Endothelial cell of umbilical vein (primary cell): ENCODE measurements at regions not wholly inside any gene's neighbourhood (a gene's known extent, or its start where the extent isn't known, plus 50 kb on each side); places are given as distances from the start of the nearest gene placed in this dataset.

Source experiments
- BruUV-seq: library from RNA; stranded (reverse); fragments of 400-500 nt; replicated peaks from 2 replicates; lab custom pipeline; 2021; lab: Mats Ljungman, UMichigan
- CTCF ChIA-PET: fragments of 300-600, 350-600 bp; sonication (Branson Sonifier 250); formaldehyde crosslinking; loops from one replicate; lab custom pipeline; 2021; ENCODE audit warnings: antibody characterized with exemption, inconsistent platforms; lab: Charles Lee
- POLR2A ChIA-PET: fragments of 300-600, 350-600 bp; sonication (Branson Sonifier 250); formaldehyde crosslinking; loops from one replicate; lab custom pipeline; 2021; ENCODE audit warnings: antibody characterized with exemption, inconsistent platforms; lab: Charles Lee
- DNase-seq: peaks from one replicate; pipeline ENCODE4 v3.0.0-alpha.2; 2011; ENCODE audit warnings: low read depth, low spot score
- FAIRE-seq: peaks from 2 replicates; lab custom pipeline; 2011; peaks lifted over from hg19 to GRCh38; lab: Jason Lieb, UNC
- H2AFZ ChIP-seq: 2 replicates; pipeline ENCODE4 v1.6.0; 2012; ENCODE audit warnings: low read depth, low read length, control low read depth, inconsistent platforms
- H3K27ac ChIP-seq: 2 replicates; pipeline ENCODE4 v1.5.1; 2011; ENCODE audit warnings: low read depth, mild to moderate bottlenecking, control low read depth, low read length, moderate library complexity; ENCODE audit not compliant: insufficient read depth
- H3K27me3 ChIP-seq, 2 experiments: 2 replicates each; pipeline versions ENCODE4 v1.6.0 to v1.6.1; 2011; ENCODE audit warnings: low read length in 2 of 2, mixed read lengths in 1 of 2; ENCODE audit not compliant: control insufficient read depth in 2 of 2, insufficient read depth in 2 of 2
- H3K36me3 ChIP-seq, 2 experiments: 2 replicates in 1 of 2; 3 replicates in 1 of 2; pipeline ENCODE4 v1.5.1; 2011; ENCODE audit warnings: low read length in 2 of 2, mild to moderate bottlenecking in 1 of 2, moderate library complexity in 1 of 2; ENCODE audit not compliant: control insufficient read depth in 2 of 2, insufficient read depth in 2 of 2; ENCODE audit errors: extremely low read depth in 1 of 2
- H3K4me1 ChIP-seq: 3 replicates; pipeline ENCODE4 v1.5.1; 2011; ENCODE audit warnings: mild to moderate bottlenecking, low read length; ENCODE audit not compliant: control insufficient read depth, insufficient read depth; ENCODE audit errors: extremely low read depth
- H3K4me2 ChIP-seq: 2 replicates; pipeline ENCODE4 v1.6.1; 2011; ENCODE audit warnings: low read length, control low read depth, mixed read lengths; ENCODE audit not compliant: insufficient read depth
- H3K4me3 ChIP-seq, 3 experiments: fragments of 200-600 bp in 1 of 3; sonication (generic), shearing (Covaris generic) in 1 of 3; replicated peaks in 1 of 3; 2 replicates each; pipeline ENCODE4 v1.5.1; 2011 to 2016; ENCODE audit warnings: control low read depth in 3 of 3, low read length in 3 of 3, mild to moderate bottlenecking in 2 of 3, inconsistent platforms in 1 of 3, low read depth in 1 of 3, moderate library complexity in 1 of 3; ENCODE audit not compliant: insufficient read depth in 1 of 3
- H3K79me2 ChIP-seq: 2 replicates; pipeline ENCODE4 v1.6.0; 2012; ENCODE audit warnings: low read length, inconsistent platforms; ENCODE audit not compliant: control insufficient read depth, insufficient read depth
- H3K9ac ChIP-seq: replicated peaks from 2 replicates; pipeline ENCODE3; 2011; ENCODE audit warnings: low read length, control low read depth; ENCODE audit not compliant: insufficient read depth; ENCODE audit errors: extremely low read depth
- H3K9me1 ChIP-seq: replicated peaks from 3 replicates; pipeline ENCODE4 v1.6.0; 2011; ENCODE audit warnings: mild to moderate bottlenecking, low read length; ENCODE audit not compliant: control insufficient read depth, insufficient read depth; ENCODE audit errors: extremely low read depth
- H3K9me3 ChIP-seq: replicated peaks from 2 replicates; pipeline ENCODE4 v1.5.1; 2012; ENCODE audit warnings: low read length, inconsistent platforms; ENCODE audit not compliant: control insufficient read depth, insufficient read depth
- H4K20me1 ChIP-seq: replicated peaks from 2 replicates; pipeline ENCODE3; 2011; ENCODE audit warnings: mild to moderate bottlenecking, low read length; ENCODE audit not compliant: control insufficient read depth, insufficient read depth; ENCODE audit errors: extremely low read depth
- CTCF ChIP-seq, 2 donors: IDR thresholded peaks; 1 replicate in 1 of 2; 2 replicates in 1 of 2; pipeline ENCODE4 v1.5.1; 2011; ENCODE audit warnings: low read length in 2 of 2, mild to moderate bottlenecking in 2 of 2, moderate library complexity in 2 of 2, control low read depth in 1 of 2, inconsistent platforms in 1 of 2, low read depth in 1 of 2; ENCODE audit not compliant: insufficient read depth in 1 of 2; ENCODE audit errors: extremely low read depth in 1 of 2
- EZH2 ChIP-seq: IDR thresholded peaks from 2 replicates; pipeline ENCODE4 v1.6.1; 2012; ENCODE audit warnings: borderline replicate concordance, low read depth, mild to moderate bottlenecking, moderate library complexity, low read length, inconsistent platforms; ENCODE audit not compliant: severe bottlenecking
- FOS ChIP-seq: IDR thresholded peaks from 2 replicates; pipeline ENCODE4 v1.6.1; 2011; ENCODE audit warnings: mild to moderate bottlenecking, low read length, moderate library complexity, borderline replicate concordance; ENCODE audit not compliant: insufficient read depth
- GATA2 ChIP-seq: IDR thresholded peaks from 2 replicates; pipeline ENCODE4 v1.7.0; 2011; ENCODE audit warnings: low read depth, mild to moderate bottlenecking, moderate library complexity, mixed read lengths, low read length; ENCODE audit not compliant: insufficient read length, insufficient read depth
- JUN ChIP-seq: IDR thresholded peaks from 2 replicates; pipeline ENCODE4 v1.6.1; 2011; ENCODE audit warnings: borderline replicate concordance, low read depth; ENCODE audit not compliant: insufficient read length, insufficient read depth
- MYC ChIP-seq: IDR thresholded peaks from one replicate; pipeline ENCODE4 v1.6.1; 2011; ENCODE audit warnings: mild to moderate bottlenecking, low read depth, low read length
- POLR2A ChIP-seq: IDR thresholded peaks from 2 replicates; pipeline ENCODE4 v1.6.1; 2012; ENCODE audit warnings: low read depth, mild to moderate bottlenecking, control low read depth, low read length
- POLR2AphosphoS5 ChIP-seq: IDR thresholded peaks from 2 replicates; pipeline ENCODE4 v1.6.1; 2012; ENCODE audit warnings: low read depth, mild to moderate bottlenecking, control low read depth, low read length, moderate library complexity; ENCODE audit not compliant: insufficient read depth
- dilution Hi-C: fragments of 300-500 bp; cut with MboI; formaldehyde crosslinking; loops from one replicate; pipeline ENCODE4 v1.15.0; 2019; ENCODE audit warnings: low sequenced_read_pairs; ENCODE audit not compliant: extremely low pct_ligation_motif_present
- intact Hi-C: fragments of 100-400 bp; cut with micrococcal nuclease; formaldehyde crosslinking; loops from one replicate; pipeline ENCODE4 v1.10.0; 2022
- TF ChIP-seq, protein P1 (sequence below): IDR thresholded peaks from 2 replicates; pipeline ENCODE4 v1.6.1; 2011; ENCODE audit not compliant: insufficient read depth, insufficient read length

- ChIA-PET CTCF (interaction anchor here (1.2 kb wide), 1 partner anchor 20 kb away, joined by 3 read pairs; no protein-coding TSS in a partner anchor), POLR2A (no interaction called here)
- no peaks in the 10 kb centered on the region for H3K27me3 ChIP-seq
- no peak for FAIRE-seq
- no peak for DNase-seq
- dilution Hi-C loops (no loop called here), intact Hi-C loops (no loop called here)
- no peaks in the 10 kb centered on the region for H3K9me1 ChIP-seq
- no peaks in the 10 kb centered on the region for H3K9me3 ChIP-seq
- H3K36me3 ChIP-seq: no peaks in the 10 kb centered on the region
- H2AFZ ChIP-seq: no peak overlapping the region
- H3K4me1 ChIP-seq: peaks cover 11% of the 10 kb centered on the region
- H3K9ac ChIP-seq: no peak overlapping the region
- no peak overlapping the region for H3K4me2 ChIP-seq
- BruUV-seq: no TSS peak
- no peak overlapping the region for H3K27ac ChIP-seq
- no peaks in the 10 kb centered on the region for H4K20me1 ChIP-seq
- no peak overlapping the region for H3K4me3 ChIP-seq
- TF ChIP-seq POLR2AphosphoS5 (no peak), FOS (no peak)
- TF ChIP-seq, protein P1, sequence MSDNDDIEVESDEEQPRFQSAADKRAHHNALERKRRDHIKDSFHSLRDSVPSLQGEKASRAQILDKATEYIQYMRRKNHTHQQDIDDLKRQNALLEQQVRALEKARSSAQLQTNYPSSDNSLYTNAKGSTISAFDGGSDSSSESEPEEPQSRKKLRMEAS: no peak
- no peaks in the 10 kb centered on the region for H3K79me2 ChIP-seq
Observed at GRCh38 chr2:215567504-215567903, 131.6 kb upstream of the FN1 start.

DNA sequence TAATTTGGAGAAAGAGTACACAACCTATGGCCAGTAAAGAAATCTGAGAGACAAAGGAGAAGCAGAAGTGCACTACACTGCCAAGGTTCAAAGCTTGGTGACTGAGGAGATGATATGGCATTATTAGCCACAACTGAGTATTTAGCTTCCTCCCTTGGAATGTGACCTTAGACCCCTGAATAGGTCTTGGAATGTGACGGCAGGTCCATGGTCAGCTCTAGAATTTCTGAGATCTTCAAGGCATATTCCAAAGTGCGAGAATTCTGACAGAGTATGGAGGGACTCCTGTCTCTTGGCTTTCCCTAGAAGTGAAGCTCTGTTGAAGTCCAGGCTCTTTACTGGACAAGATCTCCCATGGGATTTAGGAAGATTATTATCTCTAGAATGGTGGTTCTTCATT is 130.0 kb upstream of the FN1 start:
- no peaks in the 10 kb centered on the region for H3K4me1 ChIP-seq
- dilution Hi-C loops (no loop called here), intact Hi-C loops (no loop called here)
- no peak overlapping the region for H3K4me3 ChIP-seq
- H3K4me2 ChIP-seq: no peak overlapping the region
- TF ChIP-seq POLR2A: no peak
- TF ChIP-seq MYC: no peak
- no peak for TF ChIP-seq GATA2
- no peak for TF ChIP-seq POLR2AphosphoS5
- no peak for TF ChIP-seq FOS
- TF ChIP-seq JUN: no peak
- TF ChIP-seq EZH2: no peak
- TF ChIP-seq, protein P1: no peak
- TF ChIP-seq CTCF (IDR thresholded peaks at IDR 0.05; ENCODE audit: extremely low read depth in 1 of 2, insufficient read depth in 1 of 2, low read depth in 1 of 2, low read length in 2 of 2): no peak
- H3K36me3 ChIP-seq: no peaks in the 10 kb centered on the region
- no peak overlapping the region for H3K27ac ChIP-seq
- H3K9ac ChIP-seq: no peak overlapping the region
- no peaks in the 10 kb centered on the region for H3K79me2 ChIP-seq
- ChIA-PET POLR2A (no interaction called here), CTCF (interaction anchor here (0.6 to 1.4 kb wide), 5 partner anchors 16 to 264 kb away, joined by 3 to 7 read pairs (median 3); no protein-coding TSS in a partner anchor)
- H3K9me3 ChIP-seq: no peaks in the 10 kb centered on the region
- FAIRE-seq: no peak
- H3K27me3 ChIP-seq: no peaks in the 10 kb centered on the region
- no peaks in the 10 kb centered on the region for H4K20me1 ChIP-seq
- no peak overlapping the region for H2AFZ ChIP-seq
- no peaks in the 10 kb centered on the region for H3K9me1 ChIP-seq
- no TSS peak for BruUV-seq
- DNase-seq: no peak
